NCI-H2227 treated with DMSO at 0.1 percent for 48 hours (cell line): ENCODE measurements at regions not wholly inside any gene's neighbourhood (a gene's known extent, or its start where the extent isn't known, plus 50 kb on each side); places are given as distances from the start of the nearest gene placed in this dataset.

Experiments
- DNase-seq: peaks from one replicate; lab custom pipeline; 2025; lab: John Stamatoyannopoulos, UW

DNA sequence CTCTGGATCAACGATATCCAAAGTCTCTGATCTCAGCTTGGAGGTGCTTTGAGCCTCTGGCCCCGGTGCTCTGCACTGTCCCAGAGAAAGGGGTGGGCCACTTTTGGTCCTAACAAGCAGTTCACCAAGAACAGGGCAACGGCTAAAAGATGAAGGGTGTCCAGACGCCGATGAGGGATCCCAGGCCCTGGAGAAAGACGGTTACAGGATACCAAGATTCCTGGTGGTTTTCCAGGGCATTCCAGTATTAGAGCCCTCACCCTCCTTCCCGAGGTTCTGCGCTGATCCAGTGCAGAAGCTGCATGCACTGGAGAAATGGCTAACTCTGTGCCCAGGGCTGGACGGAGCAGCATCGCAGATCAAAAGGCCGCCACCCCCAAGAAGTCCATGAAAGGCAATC, 149.9 kb upstream of the IRF2BP2 start:
- no peak for DNase-seq

- no peak for DNase-seq
Observed at GRCh38 chr1:234758851-234759250, 148.9 kb upstream of the IRF2BP2 start.

- DNase-seq, result no peak
Observed at GRCh38 chr1:234756857-234757256, 146.9 kb upstream of the IRF2BP2 start.

DNA sequence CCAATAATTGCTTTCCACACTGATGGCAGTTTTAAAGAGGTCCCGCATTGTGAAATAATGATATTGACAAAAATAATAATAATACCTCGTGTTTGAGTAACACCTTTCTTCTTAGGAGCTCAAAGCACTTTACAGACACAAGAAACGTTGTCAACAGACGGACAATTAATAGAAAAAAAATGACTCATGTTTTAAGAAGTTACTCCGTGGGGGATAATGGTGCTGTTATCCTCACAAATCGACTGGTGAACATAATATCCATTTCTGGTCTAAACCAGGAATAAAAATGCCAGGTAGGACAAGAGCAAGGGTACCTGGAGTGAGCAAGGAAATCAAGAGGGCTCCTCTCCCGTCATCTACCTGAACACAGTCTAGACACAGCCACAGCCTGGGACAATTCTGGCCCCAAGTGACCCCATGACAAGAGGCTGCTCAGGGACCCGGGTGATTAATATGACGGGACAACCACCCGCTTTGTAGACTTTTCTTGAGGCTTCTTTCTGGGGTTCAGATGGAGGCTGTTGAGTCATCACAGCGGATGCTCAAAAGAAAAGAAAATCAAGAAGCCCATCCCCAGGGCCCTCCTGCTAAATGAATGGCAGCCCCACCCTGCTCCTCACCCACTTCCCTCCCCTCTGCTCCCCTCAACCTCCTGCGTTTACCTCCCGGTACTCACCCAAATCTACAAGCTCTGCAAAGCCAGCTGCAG, 146.2 kb upstream of the IRF2BP2 start:
- peak; percentile 20 for DNase-seq

- peak; percentile 26 for DNase-seq
Observed at GRCh38 chr1:234755449-234755863, 145.5 kb upstream of the IRF2BP2 start.

DNA sequence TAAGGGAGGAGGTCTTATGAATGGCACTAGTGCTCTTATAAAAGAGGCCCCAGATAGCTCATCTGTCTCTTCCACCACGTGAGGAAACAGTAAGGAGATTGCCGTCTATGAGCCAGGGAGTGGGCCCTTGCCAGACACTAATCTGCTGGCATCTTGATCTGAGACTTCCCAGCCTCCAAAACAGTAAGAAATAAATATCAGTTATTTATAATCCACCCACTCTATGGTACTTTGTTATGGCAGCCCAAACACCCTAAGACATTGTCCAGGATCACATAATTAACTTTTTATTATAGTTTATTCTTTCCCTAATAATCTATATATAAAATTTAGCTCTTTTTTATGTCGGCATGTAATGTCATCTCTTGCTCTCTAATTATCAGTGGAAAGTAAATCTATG, 144.0 kb upstream of the IRF2BP2 start:
- no peak for DNase-seq

GRCh38 chr1:234752927-234753326, 142.9 kb upstream of the IRF2BP2 start:
- no peak for DNase-seq

- no peak for DNase-seq
Observed at GRCh38 chr1:234751678-234752077, 141.7 kb upstream of the IRF2BP2 start.

DNA sequence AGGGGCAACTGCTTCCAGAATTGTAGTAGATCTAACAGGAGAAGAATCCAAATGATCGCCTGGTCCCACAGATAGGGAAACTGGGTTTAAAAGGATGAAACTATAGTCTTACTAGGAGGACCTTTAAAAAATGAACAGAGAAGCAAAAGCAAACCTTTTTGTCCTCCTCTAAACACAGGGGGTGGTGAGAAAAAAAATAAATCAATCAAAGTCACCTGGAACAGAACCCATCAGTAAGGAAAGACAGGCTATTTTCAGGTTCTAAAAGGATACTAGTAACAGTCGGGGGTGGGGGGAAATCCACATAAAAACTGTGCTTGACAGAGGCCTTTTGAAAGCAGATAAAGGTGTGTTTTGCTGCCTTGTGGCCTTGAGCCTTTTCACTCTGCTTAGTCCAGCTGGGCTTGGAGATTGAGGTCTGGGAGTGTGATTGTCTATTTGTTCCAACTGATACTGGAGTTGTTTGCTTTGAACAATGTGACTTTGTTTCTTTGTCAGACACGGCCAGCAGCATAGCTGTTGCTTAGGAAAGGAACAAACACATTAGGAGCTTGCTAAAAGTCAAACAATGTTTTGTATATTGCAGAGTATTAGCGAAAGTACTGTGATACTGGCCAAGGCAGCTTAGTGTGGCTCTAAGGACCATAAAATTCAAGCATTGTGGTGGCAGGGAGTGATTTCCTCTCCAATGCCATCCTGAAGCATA, 141.1 kb upstream of the IRF2BP2 start:
- DNase-seq, result no peak

- no peak for DNase-seq
Observed at GRCh38 chr1:234748713-234749112, 138.7 kb upstream of the IRF2BP2 start.

DNA sequence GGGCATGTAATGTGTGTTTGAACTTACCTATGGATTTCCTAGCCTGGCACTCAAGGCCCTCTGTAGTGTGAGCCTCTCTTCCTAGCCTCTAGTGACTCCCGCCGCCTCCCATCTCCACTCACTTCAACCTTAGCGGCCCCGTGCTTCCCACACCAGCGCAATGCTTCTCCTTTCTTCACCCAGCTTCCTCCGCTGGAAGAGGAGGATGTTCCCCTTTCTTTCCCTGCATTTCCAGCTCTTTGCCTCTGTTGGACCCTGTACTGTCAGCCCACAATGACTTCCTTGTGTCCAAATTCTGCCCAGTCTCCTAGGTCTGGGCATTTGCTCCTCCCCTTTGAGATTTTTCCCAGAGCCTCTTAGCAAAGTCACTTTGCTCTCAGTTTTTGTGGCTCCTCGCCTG, 138.1 kb upstream of the IRF2BP2 start:
- DNase-seq, result no peak

GRCh38 chr1:234746798-234747196, 136.8 kb upstream of the IRF2BP2 start:
- no peak for DNase-seq

DNA sequence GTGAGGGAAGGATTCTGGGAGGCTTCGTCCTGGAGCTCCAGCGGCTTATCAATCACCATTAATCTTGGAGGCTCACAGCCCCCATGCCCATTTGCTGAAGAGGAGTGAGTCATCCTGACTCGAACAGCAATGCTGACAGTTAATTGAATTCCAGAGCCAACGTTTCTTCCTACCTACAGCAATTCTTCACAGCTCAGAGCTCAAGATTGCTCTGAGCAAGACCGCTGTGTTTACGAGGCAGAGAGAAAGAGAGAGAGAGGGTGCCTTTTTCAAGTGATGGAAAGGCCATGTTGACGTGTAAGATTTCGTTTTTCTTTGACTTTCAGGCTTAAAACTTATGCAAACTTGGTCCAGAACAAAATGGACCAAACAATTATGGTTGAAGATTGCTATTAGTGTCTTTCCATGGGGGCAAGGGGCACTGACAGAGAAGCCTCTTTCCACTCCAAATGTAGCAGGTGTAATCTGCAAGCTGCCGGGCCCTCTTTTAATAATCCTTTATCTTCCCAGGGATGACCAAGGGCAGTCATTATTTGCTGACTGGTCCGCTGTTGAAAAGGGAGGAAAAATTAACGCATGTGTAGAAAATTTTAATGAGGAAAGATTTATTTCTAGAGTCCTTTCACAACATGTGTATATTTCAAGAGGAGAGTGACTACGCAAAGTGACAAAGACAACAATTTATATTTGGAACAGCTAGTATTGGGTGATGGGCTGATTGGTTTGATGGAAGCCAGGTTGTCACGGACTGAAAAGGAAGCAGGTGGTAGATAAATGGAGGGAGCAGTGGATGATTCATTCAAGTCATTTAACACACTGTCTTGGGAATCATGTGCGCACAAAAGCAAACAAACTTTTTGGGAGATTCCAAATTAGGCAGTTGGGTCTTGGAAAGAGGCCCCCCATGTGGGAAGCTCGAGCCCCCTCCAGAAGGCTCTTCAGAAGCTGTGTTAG, 136.1 kb upstream of the IRF2BP2 start:
- DNase-seq, result peak; percentile 87

GRCh38 chr1:234745276-234745675, 135.3 kb upstream of the IRF2BP2 start:
- DNase-seq, result no peak

DNA sequence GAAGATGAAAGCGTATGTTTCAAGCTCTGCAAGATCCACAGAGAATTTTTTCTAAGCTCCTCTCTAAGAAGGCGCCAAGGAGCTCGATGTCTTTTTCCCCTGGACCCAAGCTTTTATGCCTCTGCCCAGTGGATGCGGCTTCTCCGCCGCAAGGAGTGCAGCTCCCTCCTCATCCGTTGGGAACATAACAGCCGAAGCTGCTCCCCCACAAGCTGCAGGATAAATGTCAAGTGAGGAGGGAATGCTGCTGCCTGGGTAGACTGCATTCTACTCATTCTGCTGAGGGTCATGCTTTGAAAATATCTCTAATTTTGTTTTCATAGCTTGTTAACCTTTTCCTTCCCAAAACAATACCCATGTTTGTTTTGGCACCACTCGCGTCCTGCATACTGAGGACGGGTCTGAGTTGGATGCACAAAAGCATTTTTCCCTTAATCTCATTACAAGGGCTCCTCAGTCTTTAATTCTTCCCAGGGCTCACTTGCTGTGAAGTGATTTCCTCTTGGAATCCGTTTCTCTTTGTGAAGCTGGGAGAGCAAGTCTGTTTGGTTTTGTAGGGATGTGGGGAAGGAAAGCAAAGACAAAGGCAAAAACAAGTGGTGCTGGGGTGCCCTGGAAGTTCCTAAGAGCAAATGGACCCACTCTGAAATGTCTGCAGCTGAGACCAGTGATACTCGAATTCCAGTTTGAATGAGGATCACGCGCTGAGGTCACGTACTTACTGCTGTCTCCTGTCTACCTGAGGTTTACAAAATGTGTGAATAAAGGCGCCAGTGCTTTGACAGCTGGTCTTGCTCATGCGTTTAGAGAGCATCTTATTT, 134.0 kb upstream of the IRF2BP2 start:
- DNase-seq, result peak; percentile 77

GRCh38 chr1:234742622-234743021, 132.6 kb upstream of the IRF2BP2 start:
- DNase-seq, result no peak

DNA sequence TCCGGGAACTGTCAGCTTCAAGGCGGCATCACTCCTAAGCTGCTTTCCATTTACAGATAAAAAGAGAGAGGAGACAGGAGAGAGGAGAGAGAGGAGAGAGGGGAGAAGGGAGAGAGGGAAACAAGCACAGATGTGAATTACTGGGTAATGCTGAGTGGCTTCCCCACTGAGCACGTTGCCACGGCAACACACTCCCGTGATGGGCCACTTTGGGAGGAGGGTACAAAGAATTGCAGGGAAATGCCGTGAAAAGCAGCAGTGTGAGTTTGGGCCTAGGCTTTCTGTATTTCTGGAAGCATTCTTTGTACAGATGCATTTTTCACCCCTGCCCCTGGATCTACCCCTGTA, 128.0 kb upstream of the IRF2BP2 start:
- peak; percentile 92 for DNase-seq

DNA sequence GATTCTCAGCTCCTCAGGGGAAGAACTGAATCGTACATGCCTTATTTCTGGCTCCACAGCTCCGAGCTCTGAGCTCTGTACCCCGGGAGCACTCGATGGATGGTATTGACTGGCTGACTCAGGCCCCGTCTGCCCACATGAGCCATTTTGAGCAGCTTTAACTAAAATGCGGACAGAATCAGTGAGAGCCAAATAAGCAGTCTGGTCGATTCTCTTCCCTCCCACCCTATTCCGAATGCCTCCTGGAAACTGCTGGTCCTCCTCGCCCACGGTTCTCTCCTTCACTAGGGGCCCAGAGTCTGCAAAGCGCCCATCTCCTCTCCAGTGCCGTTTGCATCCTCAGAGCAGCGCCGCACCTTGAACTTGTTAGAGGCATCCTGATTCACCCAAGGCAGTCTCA, 125.9 kb upstream of the IRF2BP2 start:
- DNase-seq, result no peak

GRCh38 chr1:234735476-234735875, 125.5 kb upstream of the IRF2BP2 start:
- no peak for DNase-seq

- DNase-seq, result no peak
Observed at GRCh38 chr1:234734869-234735268, 124.9 kb upstream of the IRF2BP2 start.

DNA sequence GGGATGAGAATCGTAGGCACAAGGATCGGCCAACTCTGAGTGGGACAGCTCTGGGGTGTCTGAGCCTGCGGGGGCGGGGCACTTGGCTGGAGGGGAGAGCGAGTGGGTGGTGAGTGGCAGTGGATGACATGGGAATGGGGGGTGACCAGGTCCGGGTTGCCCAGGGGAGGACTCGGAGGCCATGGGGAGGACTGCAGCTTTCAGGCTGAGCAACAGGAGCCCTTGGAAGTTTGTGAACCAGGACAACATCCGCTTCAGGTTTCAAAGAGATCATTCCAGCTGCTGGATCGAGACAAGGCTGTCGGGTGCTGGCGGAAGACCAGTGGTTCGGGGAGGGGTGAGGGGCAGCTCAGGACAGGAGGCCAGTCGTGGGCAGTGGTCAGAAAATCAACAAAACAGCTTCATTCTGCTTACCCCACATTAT, 124.4 kb upstream of the IRF2BP2 start:
- DNase-seq, result no peak

DNA sequence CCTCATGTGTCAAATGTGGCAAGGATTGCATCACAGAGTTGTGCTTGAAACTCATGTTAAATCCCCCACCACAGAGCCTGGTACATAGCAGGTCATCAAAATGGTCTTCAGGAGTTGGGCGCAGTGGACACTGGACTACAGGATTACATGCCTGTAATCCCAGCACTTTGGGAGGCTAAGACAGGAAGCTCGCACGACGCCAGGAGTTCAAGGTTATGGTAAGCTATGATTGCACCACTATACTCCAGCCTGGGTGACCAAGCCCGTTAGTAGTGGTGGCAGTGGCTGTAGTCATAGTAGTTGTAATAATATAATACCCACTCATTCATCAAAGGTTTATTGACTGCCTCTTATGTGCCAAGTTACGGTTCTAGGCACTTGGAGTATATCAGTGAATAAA, 123.4 kb upstream of the IRF2BP2 start:
- DNase-seq, result no peak
